Heart left ventricle (tissue), 13 donors: ENCODE measurements at regions not wholly inside any gene's neighbourhood (a gene's known extent, or its start where the extent isn't known, plus 50 kb on each side); places are given as distances from the start of the nearest gene placed in this dataset.

ENCODE experiments used
- POLR2A ChIP-seq, 2 donors: fragments of 450-650 bp; IDR thresholded peaks; one replicate each; pipeline ENCODE4 v1.6.1; 2017; ENCODE audit warnings: antibody characterized with exemption in 2 of 2, mild to moderate bottlenecking in 2 of 2, moderate library complexity in 2 of 2
- TF ChIP-seq, protein P1 (sequence below), 12 donors: fragments of 200-600 bp; sonication (generic) in 4 of 12; IDR thresholded peaks; one replicate each; pipeline versions ENCODE4 v1.5.0 to v1.8.0; 2018 to 2022; ENCODE audit warnings: antibody characterized with exemption in 12 of 12, mild to moderate bottlenecking in 5 of 12
- donor health status: ischemic (EF 13 %, LVEDD 7.1; RV severe dilation, severe dysfunction).
- donor health status: DM: no; HTN: yes; CAD: no.
- donor health status: DM: no; HTN: no; CAD: no.
- donor health status: ischemic (EF 25% LVEDD 6.9; RV normal size, moderate dysfunction).
- donor health status: ischemic (EF 25% LVEDD 5.7; RV mildly dilated, moderate dysfunction).
- donor health status: ischemic (EF 35%, LVEDD 5.7; RV mildly dilated, moderate dysfunction).
- donor health status: nonischemic (EF 11% LVEDD 7.7; RV severe dilation, severe dysfunction).
- donor health status: DM: yes; HTN: yes; CAD: no.
- donor health status: PGD.
- donor health status: ischemic (EF 29% LVEDD 5.4; RV normal size, mild dysfunction).
- donor health status: nonischemic (EF 23%, LVEDD 6.1; RV moderate dilation, normal function).

DNA sequence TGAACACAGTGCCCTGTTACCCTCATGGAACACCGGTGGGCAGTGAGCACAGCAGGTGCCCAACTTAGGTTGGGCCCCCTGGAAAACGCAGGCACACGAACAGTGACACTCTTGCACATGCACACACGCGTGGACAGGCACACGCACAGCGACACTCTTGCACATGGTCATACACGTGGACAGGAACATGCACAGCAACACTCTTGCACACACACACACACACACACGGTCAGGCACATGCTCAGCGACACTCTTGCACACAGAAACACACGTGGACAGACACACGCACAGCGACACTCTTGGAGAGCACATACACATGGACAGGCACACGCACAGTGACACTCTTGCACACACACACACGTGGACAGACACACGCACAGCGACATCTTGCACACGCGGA lies 559.4 kb upstream of the ADAMTS16 start:
- TF ChIP-seq, protein P1, sequence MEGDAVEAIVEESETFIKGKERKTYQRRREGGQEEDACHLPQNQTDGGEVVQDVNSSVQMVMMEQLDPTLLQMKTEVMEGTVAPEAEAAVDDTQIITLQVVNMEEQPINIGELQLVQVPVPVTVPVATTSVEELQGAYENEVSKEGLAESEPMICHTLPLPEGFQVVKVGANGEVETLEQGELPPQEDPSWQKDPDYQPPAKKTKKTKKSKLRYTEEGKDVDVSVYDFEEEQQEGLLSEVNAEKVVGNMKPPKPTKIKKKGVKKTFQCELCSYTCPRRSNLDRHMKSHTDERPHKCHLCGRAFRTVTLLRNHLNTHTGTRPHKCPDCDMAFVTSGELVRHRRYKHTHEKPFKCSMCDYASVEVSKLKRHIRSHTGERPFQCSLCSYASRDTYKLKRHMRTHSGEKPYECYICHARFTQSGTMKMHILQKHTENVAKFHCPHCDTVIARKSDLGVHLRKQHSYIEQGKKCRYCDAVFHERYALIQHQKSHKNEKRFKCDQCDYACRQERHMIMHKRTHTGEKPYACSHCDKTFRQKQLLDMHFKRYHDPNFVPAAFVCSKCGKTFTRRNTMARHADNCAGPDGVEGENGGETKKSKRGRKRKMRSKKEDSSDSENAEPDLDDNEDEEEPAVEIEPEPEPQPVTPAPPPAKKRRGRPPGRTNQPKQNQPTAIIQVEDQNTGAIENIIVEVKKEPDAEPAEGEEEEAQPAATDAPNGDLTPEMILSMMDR (IDR thresholded peaks at IDR 0.05), result no peak
- TF ChIP-seq POLR2A (IDR thresholded peaks at IDR 0.05), result no peak
